Astrocyte of the spinal cord (primary cell): ENCODE measurements at regions not wholly inside any gene's neighbourhood (a gene's known extent, or its start where the extent isn't known, plus 50 kb on each side); places are given as distances from the start of the nearest gene placed in this dataset.
"Not testable (repeated sequence)": the region's sequence is repeated elsewhere in the genome, so short reads cannot be mapped to it uniquely, and the experiment has no call there.

ENCODE experiments used
- DNase-seq: peaks from one replicate; pipeline ENCODE4 v3.0.0; 2011; ENCODE audit warnings: low read depth, low spot score
- H3K4me3 ChIP-seq: 2 replicates; pipeline ENCODE4 v1.5.1; 2011; ENCODE audit warnings: low read depth, mild to moderate bottlenecking, low read length, moderate library complexity
- CTCF ChIP-seq: IDR thresholded peaks from 2 replicates; pipeline ENCODE4 v1.5.1; 2012; ENCODE audit warnings: low read depth, mild to moderate bottlenecking, low read length, inconsistent platforms
- in situ Hi-C: cut with HindIII; loops from 2 replicates; pipeline ENCODE4 v1.10.0; 2017; ENCODE audit warnings: low sequenced_read_pairs

DNA sequence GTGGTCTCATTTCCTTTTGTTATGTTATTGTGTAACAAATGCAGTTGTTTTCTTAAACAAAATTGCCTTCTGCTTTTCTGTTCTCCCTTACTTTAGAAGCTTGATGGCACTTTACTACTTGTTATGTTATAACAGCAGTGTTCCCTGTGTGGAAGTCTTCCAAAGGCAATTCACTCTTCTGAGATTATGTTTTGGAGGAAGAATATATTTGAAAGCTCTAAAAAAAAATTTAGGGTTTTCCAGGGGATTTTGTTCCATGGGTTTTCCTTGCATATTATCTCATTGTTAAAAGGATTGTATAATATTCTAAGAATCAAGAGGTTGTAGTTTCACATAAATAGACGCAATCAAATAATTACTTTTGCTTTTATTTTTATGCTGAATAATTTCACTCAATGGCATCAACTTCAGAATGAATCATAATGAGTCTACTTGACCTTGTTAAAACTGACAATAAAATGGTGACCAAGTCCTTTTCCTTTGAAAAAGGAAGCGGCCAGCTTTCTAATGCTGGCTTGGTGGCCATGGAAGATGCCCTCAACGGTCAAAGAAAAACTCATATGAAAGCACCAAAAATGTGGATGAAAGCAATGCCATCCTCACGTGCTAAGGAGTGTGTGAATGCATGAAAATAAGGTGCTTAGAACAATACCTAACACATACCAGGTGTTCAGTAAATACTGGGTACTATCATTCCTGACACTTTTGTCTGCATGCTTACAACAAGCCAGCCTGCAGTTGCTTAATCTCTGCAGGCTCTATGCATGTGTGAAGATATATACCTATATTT, 92.4 kb upstream of the KLF6 start:
- H3K4me3 ChIP-seq: no peak overlapping the region
- DNase-seq: no peak
- TF ChIP-seq CTCF: no peak
- in situ Hi-C loops: no loop called here

GRCh38 chr10:3876350-3876962, 91.4 kb upstream of the KLF6 start:
- DNase-seq: no peak
- TF ChIP-seq CTCF: no peak
- in situ Hi-C loops: no loop called here
- no peak overlapping the region for H3K4me3 ChIP-seq

- no peak for TF ChIP-seq CTCF
Observed at GRCh38 chr10:3875842-3876235, 90.8 kb upstream of the KLF6 start.

DNA sequence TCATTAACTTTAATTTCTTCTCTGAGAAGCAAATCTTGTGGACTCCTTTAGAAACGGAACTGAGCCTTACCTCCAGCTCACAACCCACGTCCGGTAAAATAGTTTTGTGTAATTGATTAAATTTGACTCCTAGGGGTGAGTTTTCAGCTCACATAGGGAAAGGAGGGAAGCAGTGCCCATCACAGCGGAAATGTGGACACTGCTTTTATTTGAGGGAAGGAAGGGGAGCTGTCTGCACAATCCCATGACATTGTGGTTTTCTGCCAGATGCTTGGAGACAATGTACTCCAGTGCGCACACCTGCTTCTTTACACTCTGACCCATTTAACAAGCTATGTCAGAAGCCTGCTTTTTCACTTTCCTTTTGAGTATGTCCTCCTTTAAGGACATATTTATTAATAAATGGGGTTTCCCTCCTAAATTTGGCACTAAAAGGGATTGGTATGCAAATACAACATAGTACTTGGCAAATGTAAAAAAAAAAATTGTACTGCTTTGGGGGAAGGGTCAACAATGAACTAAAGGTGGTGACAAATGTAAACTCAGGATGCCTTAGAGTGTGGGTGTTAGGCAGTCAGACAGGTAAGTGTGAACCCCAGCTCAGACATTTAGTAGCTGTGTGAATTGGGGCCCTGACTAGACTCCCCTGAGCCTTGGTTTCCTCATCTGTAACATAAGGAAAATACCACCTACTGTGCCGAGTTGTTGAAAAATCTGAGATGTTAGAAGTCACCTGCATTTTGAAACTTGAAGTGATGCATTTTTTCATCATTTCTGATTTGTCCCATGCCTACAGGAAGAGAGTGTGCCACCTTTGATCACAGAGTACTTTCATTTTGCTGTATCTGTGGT, 90.2 kb upstream of the KLF6 start:
- TF ChIP-seq CTCF: no peak
- no peak for DNase-seq
- in situ Hi-C loops: no loop called here
- no peak overlapping the region for H3K4me3 ChIP-seq

More at GRCh38 chr10:3875842-3876235, 90.8 kb upstream of the KLF6 start:
- no peak for DNase-seq
- in situ Hi-C loops: no loop called here
- H3K4me3 ChIP-seq: no peak overlapping the region

- in situ Hi-C loops, DNase-seq, H3K4me3 ChIP-seq: not testable (repeated sequence)
Observed at GRCh38 chr10:3874610-3874989, 89.6 kb upstream of the KLF6 start.

DNA sequence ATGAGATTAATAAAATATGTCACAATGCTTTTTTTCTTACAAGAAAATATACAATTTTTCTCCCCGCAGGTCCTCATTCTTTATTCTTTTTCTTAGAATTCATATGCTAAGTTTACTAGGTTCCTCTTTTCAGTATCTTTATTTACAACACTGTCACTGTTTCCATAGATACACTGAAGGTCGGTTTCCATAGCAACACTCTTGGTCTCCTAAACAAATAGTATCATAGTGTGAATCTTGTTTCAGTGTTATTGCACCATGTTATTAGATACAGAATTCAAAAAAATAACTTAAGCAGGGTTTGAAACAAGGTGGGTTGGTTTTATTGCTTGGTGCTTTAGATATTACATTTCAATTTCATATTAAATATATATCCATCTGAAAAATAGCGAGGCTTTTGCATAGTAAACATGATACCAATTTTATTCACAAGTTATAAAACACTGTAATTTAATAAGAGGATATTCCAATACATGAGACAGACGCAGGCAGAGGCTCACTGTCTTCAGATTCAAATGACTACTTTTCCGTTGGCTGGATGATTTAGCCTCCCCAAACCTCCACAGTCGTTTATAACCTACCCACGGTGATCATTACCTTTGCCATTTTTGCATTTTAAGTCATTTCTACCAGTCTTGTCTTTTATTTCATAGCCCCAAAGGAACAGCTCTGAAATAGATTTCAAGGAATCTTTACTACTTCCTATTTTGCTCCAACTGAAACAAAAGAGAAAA, 88.9 kb upstream of the KLF6 start:
- no peak overlapping the region for H3K4me3 ChIP-seq
- in situ Hi-C loops: no loop called here
- no peak for TF ChIP-seq CTCF
- peak; percentile 83 for DNase-seq
